HepG2 (cell line): ENCODE measurements at regions not wholly inside any gene's neighbourhood (a gene's known extent, or its start where the extent isn't known, plus 50 kb on each side); places are given as distances from the start of the nearest gene placed in this dataset.

Experiments
- ATAC-seq: fragments of 200-7000 bp; cut with Tn5 transposase; 3 replicates; pipeline ENCODE4 v1.9.1; 2020; ENCODE audit warnings: mild to moderate bottlenecking, moderate library complexity
- BruUV-seq: library from RNA; stranded (reverse); fragments of 400-500 nt; replicated peaks from 2 replicates; lab custom pipeline; 2021; lab: Mats Ljungman, UMichigan
- CTCF ChIA-PET: fragments of 300-600 bp; formaldehyde crosslinking; extraction: SDS; loops from one replicate; lab custom pipeline; 2021; ENCODE audit warnings: low total read pairs, inconsistent platforms, low intra/inter-chr PET ratio; lab: Yijun Ruan, JAX
- POLR2A ChIA-PET: fragments of 350-600 bp; sonication (Branson Sonifier 250); formaldehyde crosslinking; loops from one replicate; lab custom pipeline; 2020; ENCODE audit warnings: antibody characterized with exemption, inconsistent platforms; lab: Yijun Ruan, JAX
- DNase-seq: peaks from one replicate; pipeline ENCODE4 v3.0.0-alpha.2; 2015; ENCODE audit warnings: low spot score
- FAIRE-seq: peaks from 3 replicates; lab custom pipeline; 2011; peaks lifted over from hg19 to GRCh38; lab: Jason Lieb, UNC
- H2AFZ ChIP-seq: one replicate; pipeline ENCODE4 v1.6.1; 2011; ENCODE audit warnings: low read length, inconsistent platforms
- H3K27ac ChIP-seq: fragments of 300-600 bp; 3 replicates; pipeline ENCODE4 v1.8.0; 2011; ENCODE audit warnings: mixed run types, mild to moderate bottlenecking, mixed read lengths, low read length, inconsistent platforms; ENCODE audit not compliant: insufficient read depth; ENCODE audit errors: extremely low read length
- H3K27me3 ChIP-seq, 2 experiments: fragments of 200-600 bp in 1 of 2; 2 replicates in 1 of 2; 3 replicates in 1 of 2; pipeline versions ENCODE4 v1.6.0 to v1.8.0; 2011; ENCODE audit warnings: low read length in 2 of 2, mild to moderate bottlenecking in 2 of 2, moderate library complexity in 2 of 2, inconsistent platforms in 1 of 2; ENCODE audit not compliant: insufficient read depth in 2 of 2, control insufficient read depth in 1 of 2
- H3K36me3 ChIP-seq, 2 experiments: fragments of 200-600 bp in 1 of 2; replicated peaks in 1 of 2; 2 replicates in 1 of 2; 3 replicates in 1 of 2; pipeline versions ENCODE4 v1.5.1 to v1.8.0; 2011; ENCODE audit warnings: low read length in 2 of 2, inconsistent platforms in 1 of 2; ENCODE audit not compliant: insufficient read depth in 2 of 2, control insufficient read depth in 1 of 2
- H3K4me1 ChIP-seq: 2 replicates; pipeline ENCODE4 v1.5.1; 2012; ENCODE audit warnings: low read length, inconsistent platforms; ENCODE audit not compliant: insufficient read depth
- H3K4me2 ChIP-seq: 2 replicates; pipeline ENCODE4 v1.6.0; 2011; ENCODE audit warnings: low read depth, low read length, inconsistent platforms
- H3K4me3 ChIP-seq, 3 experiments: fragments of 200-600 bp in 1 of 3; sonication (generic), shearing (Covaris generic) in 1 of 3; replicated peaks in 1 of 3; 2 replicates each; pipeline ENCODE4 v1.5.1; 2011 to 2016; ENCODE audit warnings: low read length in 3 of 3, inconsistent platforms in 2 of 3, low read depth in 2 of 3, mild to moderate bottlenecking in 2 of 3, control low read depth in 1 of 3, mixed read lengths in 1 of 3; ENCODE audit not compliant: insufficient read depth in 1 of 3
- H3K79me2 ChIP-seq: one replicate; pipeline ENCODE4 v1.6.1; 2011; ENCODE audit warnings: low read length, inconsistent platforms; ENCODE audit not compliant: insufficient read depth
- H3K9ac ChIP-seq: 2 replicates; pipeline ENCODE4 v1.6.0; 2011; ENCODE audit warnings: mild to moderate bottlenecking, low read depth, low read length, inconsistent platforms; ENCODE audit not compliant: insufficient read depth
- H3K9me3 ChIP-seq: 2 replicates; pipeline ENCODE4 v1.5.1; 2012; ENCODE audit warnings: mild to moderate bottlenecking, low read length
- H4K20me1 ChIP-seq: 2 replicates; pipeline ENCODE4 v1.6.0; 2011; ENCODE audit warnings: inconsistent platforms, mild to moderate bottlenecking, low read length, moderate library complexity; ENCODE audit not compliant: insufficient read depth
- ASH2L ChIP-seq: fragments of 300-600, 200-600 bp; sonication (generic); IDR thresholded peaks from 2 replicates; pipeline ENCODE4 v1.7.0; 2017; ENCODE audit warnings: low read depth, mild to moderate bottlenecking, moderate library complexity, mixed read lengths, low read length; ENCODE audit not compliant: insufficient read length
- ATF6 ChIP-seq: sonication (generic); formaldehyde crosslinking; conservative IDR thresholded peaks from 2 replicates; pipeline ENCODE4 v1.4.0; 2020; ENCODE audit warnings: missing genetic modification reagents
- ATF7 ChIP-seq, 2 experiments: fragments of 450-650 bp in 1 of 2; sonication (generic) in 1 of 2; formaldehyde crosslinking in 1 of 2; IDR thresholded peaks; 2 replicates each; pipeline versions ENCODE4 v1.4.0 to v1.6.1; 2016 to 2020; ENCODE audit warnings: antibody characterized with exemption in 1 of 2, mild to moderate bottlenecking in 1 of 2, missing genetic modification reagents in 1 of 2
- CBX5 ChIP-seq: sonication (generic); formaldehyde crosslinking; IDR thresholded peaks from 2 replicates; pipeline ENCODE4 v1.4.0; 2020; ENCODE audit warnings: missing genetic modification reagents, borderline replicate concordance
- CCDC6 ChIP-seq: sonication (generic); formaldehyde crosslinking; IDR thresholded peaks from 2 replicates; pipeline ENCODE4 v1.8.1; 2022; ENCODE audit warnings: mild to moderate bottlenecking, missing genetic modification reagents, moderate library complexity
- HDAC1 ChIP-seq: sonication (generic); formaldehyde crosslinking; IDR thresholded peaks from 2 replicates; pipeline ENCODE4 v1.5.1; 2020; ENCODE audit warnings: mild to moderate bottlenecking, missing genetic modification reagents
- MBD4 ChIP-seq: IDR thresholded peaks from 2 replicates; pipeline ENCODE4 v1.6.1; 2012; ENCODE audit warnings: low read length, inconsistent platforms, borderline replicate concordance
- PHF5A ChIP-seq: IDR thresholded peaks from one replicate; pipeline ENCODE4 v1.6.1; 2018; ENCODE audit warnings: low read depth, missing genetic modification reagents; ENCODE audit not compliant: unreplicated experiment
- YEATS4 ChIP-seq: sonication (generic); formaldehyde crosslinking; IDR thresholded peaks from 2 replicates; pipeline ENCODE4 v1.4.0; 2020; ENCODE audit warnings: missing genetic modification reagents, borderline replicate concordance
- ZBTB37 ChIP-seq: sonication (generic); formaldehyde crosslinking; IDR thresholded peaks from 2 replicates; pipeline ENCODE4 v1.4.0; 2020; ENCODE audit warnings: mild to moderate bottlenecking, missing genetic modification reagents
- ZBTB39 ChIP-seq: sonication (generic); formaldehyde crosslinking; IDR thresholded peaks from 2 replicates; pipeline ENCODE4 v1.5.0; 2020; ENCODE audit warnings: missing genetic modification reagents
- ZFP36L1 ChIP-seq: sonication (generic); formaldehyde crosslinking; IDR thresholded peaks from 2 replicates; pipeline ENCODE4 v1.8.0; 2022; ENCODE audit warnings: mild to moderate bottlenecking, missing genetic modification reagents, moderate library complexity
- ZNF546 ChIP-seq: sonication (generic); formaldehyde crosslinking; conservative IDR thresholded peaks from 2 replicates; pipeline ENCODE4 v1.8.1; 2023; ENCODE audit warnings: mild to moderate bottlenecking, missing genetic modification reagents
- ZNF556 ChIP-seq: sonication (generic); formaldehyde crosslinking; IDR thresholded peaks from 2 replicates; pipeline ENCODE4 v1.4.0; 2020; ENCODE audit warnings: mild to moderate bottlenecking, missing genetic modification reagents, borderline replicate concordance
- ZNF564 ChIP-seq: sonication (generic); formaldehyde crosslinking; IDR thresholded peaks from 2 replicates; pipeline ENCODE4 v1.8.1; 2023; ENCODE audit warnings: mild to moderate bottlenecking, missing genetic modification reagents
- ZNF577 ChIP-seq: sonication (generic); formaldehyde crosslinking; IDR thresholded peaks from 2 replicates; pipeline ENCODE4 v1.4.0; 2020; ENCODE audit warnings: mild to moderate bottlenecking, low read depth, missing genetic modification reagents, borderline replicate concordance
- ZSCAN30 ChIP-seq: sonication (generic); formaldehyde crosslinking; IDR thresholded peaks from 2 replicates; pipeline ENCODE4 v1.5.0; 2020; ENCODE audit warnings: mild to moderate bottlenecking, missing genetic modification reagents
- WGBS: methylation state at CpG from one replicate; pipeline ENCODE4 v1.1.6; 2017; ENCODE audit warnings: low lambda C conversion rate; 5-methylcytosine and 5-hydroxymethylcytosine counted together
- in situ Hi-C: cut with HindIII; loops from 2 replicates; pipeline ENCODE4 v1.10.0; 2017; ENCODE audit warnings: low pct_unique_long_range_greater_than_20kb; ENCODE audit not compliant: extremely low pct_ligation_motif_present
- intact Hi-C: fragments of 100-400 bp; cut with micrococcal nuclease; formaldehyde crosslinking; loops from one replicate; pipeline ENCODE4 v1.10.0; 2022; ENCODE audit not compliant: unreplicated experiment

- CTCF ChIA-PET: no interaction called here
- no peaks in the 10 kb centered on the region for H3K4me1 ChIP-seq
- no peaks in the 10 kb centered on the region for H3K9me3 ChIP-seq
- no peaks in the 10 kb centered on the region; the same call in 1 of the 2 replicates for H4K20me1 ChIP-seq
- no peak overlapping the region for H2AFZ ChIP-seq
- intact Hi-C loops: no loop called here
- no peak for FAIRE-seq
- in situ Hi-C loops: no loop called here
- H3K9ac ChIP-seq: no peak overlapping the region
- no peak overlapping the region for H3K4me2 ChIP-seq
- no peak overlapping the region for H3K27ac ChIP-seq
- BruUV-seq: no TSS peak
- no peak for ATAC-seq
- no peak for DNase-seq
- POLR2A ChIA-PET: no interaction called here
- peaks cover 5 to 62% of the 10 kb centered on the region in 2 experiments for H3K27me3 ChIP-seq
- 46% methylated on average over 43 of the region's 45 CpGs for WGBS
- no peaks in the 10 kb centered on the region for H3K79me2 ChIP-seq
- H3K36me3 ChIP-seq: no peaks in the 10 kb centered on the region
- H3K4me3 ChIP-seq: no peak overlapping the region
- TF ChIP-seq ZNF546 (CRISPR knock-in tag) (no peak), ATF6 (CRISPR knock-in tag) (no peak), MBD4 (no peak), ZBTB37 (CRISPR knock-in tag) (no peak), ZNF556 (CRISPR knock-in tag) (no peak), CCDC6 (CRISPR knock-in tag) (no peak), PHF5A (CRISPR knock-in tag) (no peak), ZBTB39 (CRISPR knock-in tag) (no peak), HDAC1 (no peak), ZNF577 (no peak), ASH2L (no peak), ATF7 (IDR thresholded peaks at IDR 0.05) (no peak), ATF7 (CRISPR knock-in tag; IDR thresholded peaks at IDR 0.05) (no peak), CBX5 (no peak), ZFP36L1 (CRISPR knock-in tag) (no peak), ZSCAN30 (no peak), ZNF564 (no peak), YEATS4 (CRISPR knock-in tag) (no peak)
Observed at GRCh38 chr16:86929057-86929871, 350.9 kb downstream of the FOXL1 start.
